H9 (cell line): ENCODE measurements at regions not wholly inside any gene's neighbourhood (a gene's known extent, or its start where the extent isn't known, plus 50 kb on each side); places are given as distances from the start of the nearest gene placed in this dataset.

Experiments
- DNase-seq: peaks from one replicate; pipeline ENCODE4 v3.0.0-alpha.2; 2017
- H2AFZ ChIP-seq: one replicate; pipeline ENCODE4 v1.6.1; 2013; ENCODE audit warnings: mild to moderate bottlenecking, low read length, control low read depth, moderate library complexity
- H2AK5ac ChIP-seq: 2 replicates; pipeline ENCODE4 v1.6.1; 2013; ENCODE audit warnings: low read length, control low read depth, mixed read lengths; ENCODE audit not compliant: insufficient read length
- H2BK120ac ChIP-seq: one replicate; pipeline ENCODE4 v1.6.1; 2013; ENCODE audit warnings: low read depth, mild to moderate bottlenecking, low read length, control low read depth, inconsistent platforms; ENCODE audit not compliant: poor library complexity, severe bottlenecking
- H2BK12ac ChIP-seq: 2 replicates; pipeline ENCODE4 v1.6.1; 2013; ENCODE audit warnings: low read length, control low read depth, mixed read lengths, low read depth; ENCODE audit not compliant: insufficient read length
- H2BK15ac ChIP-seq: 2 replicates; pipeline ENCODE4 v1.6.1; 2013; ENCODE audit warnings: low read depth, low read length, control low read depth
- H2BK20ac ChIP-seq: one replicate; pipeline ENCODE4 v1.6.1; 2013; ENCODE audit warnings: low read depth, mild to moderate bottlenecking, low read length, control low read depth, inconsistent platforms; ENCODE audit not compliant: poor library complexity, severe bottlenecking
- H2BK5ac ChIP-seq: 2 replicates; pipeline ENCODE4 v1.6.1; 2013; ENCODE audit warnings: low read length, control low read depth, mixed read lengths; ENCODE audit not compliant: insufficient read length
- H3K14ac ChIP-seq: 2 replicates; pipeline ENCODE4 v1.6.1; 2013; ENCODE audit warnings: low read length, control low read depth; ENCODE audit not compliant: insufficient read depth
- H3K18ac ChIP-seq: 2 replicates; pipeline ENCODE4 v1.6.1; 2013; ENCODE audit warnings: low read depth, mild to moderate bottlenecking, mixed read lengths, low read length, control low read depth; ENCODE audit not compliant: insufficient read length
- H3K23ac ChIP-seq: 2 replicates; pipeline ENCODE4 v1.6.1; 2013; ENCODE audit warnings: low read length, control low read depth, mixed read lengths, low read depth; ENCODE audit not compliant: insufficient read length
- H3K23me2 ChIP-seq: 2 replicates; pipeline ENCODE4 v1.6.1; 2013; ENCODE audit warnings: low read depth, mild to moderate bottlenecking, mixed read lengths, low read length, control low read depth; ENCODE audit not compliant: insufficient read length, poor library complexity, severe bottlenecking
- H3K27ac ChIP-seq: 2 replicates; pipeline ENCODE4 v1.5.1; 2013; ENCODE audit warnings: low read length, control low read depth, mixed read lengths, low read depth; ENCODE audit not compliant: insufficient read length
- H3K27me3 ChIP-seq: 2 replicates; pipeline ENCODE4 v1.6.1; 2013; ENCODE audit warnings: low read length, control low read depth, inconsistent platforms; ENCODE audit not compliant: insufficient read depth
- H3K4ac ChIP-seq: 2 replicates; pipeline ENCODE4 v1.6.1; 2013; ENCODE audit warnings: low read depth, mild to moderate bottlenecking, control low read depth, inconsistent platforms, low read length, moderate library complexity
- H3K4me1 ChIP-seq: 2 replicates; pipeline ENCODE4 v1.6.1; 2013; ENCODE audit warnings: low read length, control low read depth, inconsistent platforms; ENCODE audit not compliant: insufficient read depth
- H3K4me2 ChIP-seq: 2 replicates; pipeline ENCODE4 v1.6.1; 2013; ENCODE audit warnings: low read length, control low read depth, mixed read lengths; ENCODE audit not compliant: insufficient read length, insufficient read depth
- H3K56ac ChIP-seq: 2 replicates; pipeline ENCODE4 v1.6.1; 2013; ENCODE audit warnings: low read depth, mild to moderate bottlenecking, mixed read lengths, low read length, control low read depth; ENCODE audit not compliant: insufficient read length
- H3K79me1 ChIP-seq: 2 replicates; pipeline ENCODE4 v1.6.1; 2013; ENCODE audit warnings: low read depth, mild to moderate bottlenecking, moderate library complexity, low read length, control low read depth, inconsistent platforms; ENCODE audit not compliant: insufficient read depth, poor library complexity, severe bottlenecking
- H3K79me2 ChIP-seq: 2 replicates; pipeline ENCODE4 v1.6.1; 2013; ENCODE audit warnings: low read length, control low read depth, inconsistent platforms; ENCODE audit not compliant: insufficient read depth
- H3K9ac ChIP-seq: 2 replicates; pipeline ENCODE4 v1.6.1; 2013; ENCODE audit warnings: low read length, control low read depth, mixed read lengths; ENCODE audit not compliant: insufficient read length; ENCODE audit errors: extremely low read depth
- H3K9me3 ChIP-seq: one replicate; pipeline ENCODE4 v1.6.1; 2013; ENCODE audit warnings: low read depth, low read length, inconsistent platforms; ENCODE audit not compliant: control insufficient read depth
- H3T11ph ChIP-seq: one replicate; pipeline ENCODE4 v1.6.1; 2013; ENCODE audit warnings: mild to moderate bottlenecking, low read length, control low read depth, inconsistent platforms
- H4K20me1 ChIP-seq: one replicate; pipeline ENCODE4 v1.6.1; 2013; ENCODE audit not compliant: control insufficient read depth, insufficient read length, insufficient read depth
- H4K5ac ChIP-seq: 2 replicates; pipeline ENCODE4 v1.6.1; 2013; ENCODE audit warnings: low read depth, mild to moderate bottlenecking, mixed read lengths, low read length, control low read depth; ENCODE audit not compliant: insufficient read length
- H4K8ac ChIP-seq: replicated peaks from 2 replicates; pipeline ENCODE4 v1.6.1; 2013; ENCODE audit warnings: low read length, control low read depth, mixed read lengths, low read depth; ENCODE audit not compliant: insufficient read length
- H4K91ac ChIP-seq: 2 replicates; pipeline ENCODE4 v1.6.1; 2013; ENCODE audit warnings: low read depth, mild to moderate bottlenecking, moderate library complexity, mixed read lengths, low read length, control low read depth; ENCODE audit not compliant: insufficient read length
- H3K27ac Mint-ChIP-seq, 3 experiments: 2 replicates in 2 of 3; 3 replicates in 1 of 3; pipeline ENCODE4 v1.8.0; 2020 to 2021; ENCODE audit warnings: mixed read lengths in 3 of 3, mild to moderate bottlenecking in 1 of 3, moderate library complexity in 1 of 3
- H3K27me3 Mint-ChIP-seq: 2 replicates; pipeline ENCODE4 v1.8.0; 2021; ENCODE audit warnings: low read depth, mild to moderate bottlenecking, moderate library complexity, mixed read lengths
- H3K36me3 Mint-ChIP-seq, 3 experiments: 2 replicates in 2 of 3; 3 replicates in 1 of 3; pipeline ENCODE4 v1.8.0; 2020 to 2021; ENCODE audit warnings: low read depth in 3 of 3, mixed read lengths in 3 of 3; ENCODE audit not compliant: insufficient read depth in 1 of 3
- H3K4me1 Mint-ChIP-seq, 2 experiments: 2 replicates each; pipeline ENCODE4 v1.8.0; 2020; ENCODE audit warnings: mixed read lengths in 2 of 2
- H3K4me3 Mint-ChIP-seq, 2 experiments: 2 replicates in 1 of 2; 3 replicates in 1 of 2; pipeline ENCODE4 v1.8.0; 2020 to 2021; ENCODE audit warnings: mild to moderate bottlenecking in 2 of 2, mixed read lengths in 2 of 2, moderate library complexity in 1 of 2
- H3K9me3 Mint-ChIP-seq, 2 experiments: 2 replicates in 1 of 2; 3 replicates in 1 of 2; pipeline ENCODE4 v1.8.0; 2020; ENCODE audit warnings: mild to moderate bottlenecking in 2 of 2, mixed read lengths in 2 of 2, moderate library complexity in 1 of 2
- WGBS: extraction: QIAGEN DNeasy Blood & Tissue Kit; methylation state at CpG from one replicate; pipeline ENCODE4 v1.1.7; 2013; ENCODE audit warnings: missing lambda C conversion rate, low lambda C conversion rate, mixed read lengths; ENCODE audit not compliant: insufficient read length; ENCODE audit errors: extremely low coverage; 5-methylcytosine and 5-hydroxymethylcytosine counted together
- TF ChIP-seq, protein P1 (sequence below): fragments of 200-600 bp; sonication (generic); conservative IDR thresholded peaks from 3 replicates; pipeline ENCODE4 v1.8.0; 2021; ENCODE audit warnings: antibody characterized with exemption, mild to moderate bottlenecking

GRCh38 chr4:171622729-171623128 lies 190.5 kb upstream of the GALNTL6 start:
- H3K4me1 Mint-ChIP-seq: no peaks in the 10 kb centered on the region
- no peak overlapping the region for H3K4me3 Mint-ChIP-seq
- no peak overlapping the region for H3K27ac Mint-ChIP-seq
- Histone ChIP-seq H2AFZ (no peak overlapping the region), H4K20me1 (no peaks in the 10 kb centered on the region), H3K18ac (no peak overlapping the region), H2BK5ac (no peak overlapping the region), H4K91ac (no peak overlapping the region), H3K4me1 (no peaks in the 10 kb centered on the region), H2BK15ac (no peak overlapping the region), H3K27me3 (no peaks in the 10 kb centered on the region), H4K5ac (no peak overlapping the region), H2AK5ac (no peak overlapping the region), H3K27ac (no peak overlapping the region), H4K8ac (no peak overlapping the region), H3K79me1 (no peaks in the 10 kb centered on the region), H2BK120ac (no peak overlapping the region), H2BK12ac (no peak overlapping the region), H3K9ac (no peak overlapping the region), H3K23me2 (no peaks in the 10 kb centered on the region), H2BK20ac (no peak overlapping the region), H3K9me3 (no peaks in the 10 kb centered on the region), H3K23ac (no peak overlapping the region), H3K79me2 (no peaks in the 10 kb centered on the region), H3K56ac (no peak overlapping the region), H3T11ph (no peak overlapping the region), H3K4me2 (no peak overlapping the region), H3K4ac (no peak overlapping the region), H3K14ac (no peak overlapping the region)
- no peak for DNase-seq
- no peaks in the 10 kb centered on the region for H3K27me3 Mint-ChIP-seq
- peaks cover 0 to 4% (median 0%) of the 10 kb centered on the region in 3 experiments; a peak in 2 of 7 replicates for H3K36me3 Mint-ChIP-seq
- WGBS: no CpG with 5 or more reads among the region's 3 CpGs
- peaks cover 0 to 3% of the 10 kb centered on the region in 2 experiments; a peak in 1 of 5 replicates for H3K9me3 Mint-ChIP-seq
- TF ChIP-seq, protein P1, sequence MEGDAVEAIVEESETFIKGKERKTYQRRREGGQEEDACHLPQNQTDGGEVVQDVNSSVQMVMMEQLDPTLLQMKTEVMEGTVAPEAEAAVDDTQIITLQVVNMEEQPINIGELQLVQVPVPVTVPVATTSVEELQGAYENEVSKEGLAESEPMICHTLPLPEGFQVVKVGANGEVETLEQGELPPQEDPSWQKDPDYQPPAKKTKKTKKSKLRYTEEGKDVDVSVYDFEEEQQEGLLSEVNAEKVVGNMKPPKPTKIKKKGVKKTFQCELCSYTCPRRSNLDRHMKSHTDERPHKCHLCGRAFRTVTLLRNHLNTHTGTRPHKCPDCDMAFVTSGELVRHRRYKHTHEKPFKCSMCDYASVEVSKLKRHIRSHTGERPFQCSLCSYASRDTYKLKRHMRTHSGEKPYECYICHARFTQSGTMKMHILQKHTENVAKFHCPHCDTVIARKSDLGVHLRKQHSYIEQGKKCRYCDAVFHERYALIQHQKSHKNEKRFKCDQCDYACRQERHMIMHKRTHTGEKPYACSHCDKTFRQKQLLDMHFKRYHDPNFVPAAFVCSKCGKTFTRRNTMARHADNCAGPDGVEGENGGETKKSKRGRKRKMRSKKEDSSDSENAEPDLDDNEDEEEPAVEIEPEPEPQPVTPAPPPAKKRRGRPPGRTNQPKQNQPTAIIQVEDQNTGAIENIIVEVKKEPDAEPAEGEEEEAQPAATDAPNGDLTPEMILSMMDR: no peak
